ENCODE measurements at regions not wholly inside any gene's neighbourhood (a gene's known extent, or its start where the extent isn't known, plus 50 kb on each side); places are given as distances from the start of the nearest gene placed in this dataset.

- TF ChIP-seq CTCF (CRISPR knock-in tag; IDR thresholded peaks at IDR 0.05), result no peak
- no peak for TF ChIP-seq ZNF280D (CRISPR knock-in tag; IDR thresholded peaks at IDR 0.05)
- TF ChIP-seq ZNF407 (CRISPR knock-in tag; IDR thresholded peaks at IDR 0.05; ENCODE audit: not compliant biosample characterization), result no peak
- no peak for TF ChIP-seq ZNF446 (CRISPR knock-in tag; IDR thresholded peaks at IDR 0.05)
- no peak for TF ChIP-seq ZBTB33 (CRISPR knock-in tag; IDR thresholded peaks at IDR 0.05)
- no peak for TF ChIP-seq POLR2A (IDR thresholded peaks at IDR 0.05; ENCODE audit: insufficient read depth in 1 of 2, low read depth in 2 of 2, low read length in 2 of 2)
- TF ChIP-seq CREM (IDR thresholded peaks at IDR 0.05), result no peak
- TF ChIP-seq CREM (CRISPR knock-in tag; IDR thresholded peaks at IDR 0.05), result no peak
- no peak for TF ChIP-seq ZBTB21 (CRISPR knock-in tag; IDR thresholded peaks at IDR 0.05)
- TF ChIP-seq FLYWCH1 (CRISPR knock-in tag; IDR thresholded peaks at IDR 0.05), result no peak
- TF ChIP-seq, protein P1, sequence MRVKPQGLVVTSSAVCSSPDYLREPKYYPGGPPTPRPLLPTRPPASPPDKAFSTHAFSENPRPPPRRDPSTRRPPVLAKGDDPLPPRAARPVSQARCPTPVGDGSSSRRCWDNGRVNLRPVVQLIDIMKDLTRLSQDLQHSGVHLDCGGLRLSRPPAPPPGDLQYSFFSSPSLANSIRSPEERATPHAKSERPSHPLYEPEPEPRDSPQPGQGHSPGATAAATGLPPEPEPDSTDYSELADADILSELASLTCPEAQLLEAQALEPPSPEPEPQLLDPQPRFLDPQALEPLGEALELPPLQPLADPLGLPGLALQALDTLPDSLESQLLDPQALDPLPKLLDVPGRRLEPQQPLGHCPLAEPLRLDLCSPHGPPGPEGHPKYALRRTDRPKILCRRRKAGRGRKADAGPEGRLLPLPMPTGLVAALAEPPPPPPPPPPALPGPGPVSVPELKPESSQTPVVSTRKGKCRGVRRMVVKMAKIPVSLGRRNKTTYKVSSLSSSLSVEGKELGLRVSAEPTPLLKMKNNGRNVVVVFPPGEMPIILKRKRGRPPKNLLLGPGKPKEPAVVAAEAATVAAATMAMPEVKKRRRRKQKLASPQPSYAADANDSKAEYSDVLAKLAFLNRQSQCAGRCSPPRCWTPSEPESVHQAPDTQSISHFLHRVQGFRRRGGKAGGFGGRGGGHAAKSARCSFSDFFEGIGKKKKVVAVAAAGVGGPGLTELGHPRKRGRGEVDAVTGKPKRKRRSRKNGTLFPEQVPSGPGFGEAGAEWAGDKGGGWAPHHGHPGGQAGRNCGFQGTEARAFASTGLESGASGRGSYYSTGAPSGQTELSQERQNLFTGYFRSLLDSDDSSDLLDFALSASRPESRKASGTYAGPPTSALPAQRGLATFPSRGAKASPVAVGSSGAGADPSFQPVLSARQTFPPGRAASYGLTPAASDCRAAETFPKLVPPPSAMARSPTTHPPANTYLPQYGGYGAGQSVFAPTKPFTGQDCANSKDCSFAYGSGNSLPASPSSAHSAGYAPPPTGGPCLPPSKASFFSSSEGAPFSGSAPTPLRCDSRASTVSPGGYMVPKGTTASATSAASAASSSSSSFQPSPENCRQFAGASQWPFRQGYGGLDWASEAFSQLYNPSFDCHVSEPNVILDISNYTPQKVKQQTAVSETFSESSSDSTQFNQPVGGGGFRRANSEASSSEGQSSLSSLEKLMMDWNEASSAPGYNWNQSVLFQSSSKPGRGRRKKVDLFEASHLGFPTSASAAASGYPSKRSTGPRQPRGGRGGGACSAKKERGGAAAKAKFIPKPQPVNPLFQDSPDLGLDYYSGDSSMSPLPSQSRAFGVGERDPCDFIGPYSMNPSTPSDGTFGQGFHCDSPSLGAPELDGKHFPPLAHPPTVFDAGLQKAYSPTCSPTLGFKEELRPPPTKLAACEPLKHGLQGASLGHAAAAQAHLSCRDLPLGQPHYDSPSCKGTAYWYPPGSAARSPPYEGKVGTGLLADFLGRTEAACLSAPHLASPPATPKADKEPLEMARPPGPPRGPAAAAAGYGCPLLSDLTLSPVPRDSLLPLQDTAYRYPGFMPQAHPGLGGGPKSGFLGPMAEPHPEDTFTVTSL (CRISPR knock-in tag; IDR thresholded peaks at IDR 0.05; ENCODE audit: borderline replicate concordance), result no peak
Observed at GRCh38 chr18:48459016-48459415, 49.8 kb upstream of the ZBTB7C start.

Data from HepG2 (cell line).